ENCODE measurements at regions not wholly inside any gene's neighbourhood (a gene's known extent, or its start where the extent isn't known, plus 50 kb on each side); places are given as distances from the start of the nearest gene placed in this dataset.
"Not testable (repeated sequence)": the region's sequence is repeated elsewhere in the genome, so short reads cannot be mapped to it uniquely, and the experiment has no call there.

- DNase-seq (ENCODE audit: low spot score) = no peak
- no peaks in the 10 kb centered on the region for H3K36me3 ChIP-seq (ENCODE audit: insufficient read depth, low read length)
- H3K9me2 ChIP-seq (ENCODE audit: insufficient read depth, low read length) = no peaks in the 10 kb centered on the region
- no peaks in the 10 kb centered on the region for H3K9me3 ChIP-seq (ENCODE audit: low read length)
- TF ChIP-seq EZH2phosphoT487 (IDR thresholded peaks at IDR 0.05; ENCODE audit: borderline replicate concordance, low read depth, low read length) (no peak), CTCF (conservative IDR thresholded peaks at IDR 0.05; ENCODE audit: low read length) (no peak)
- no peaks in the 10 kb centered on the region for H4K20me1 ChIP-seq (ENCODE audit: insufficient read depth, low read length)
- BruUV-seq (replicated peaks) = no TSS peak
- H2AFZ ChIP-seq (ENCODE audit: low read length) = no peak overlapping the region
- no peak overlapping the region for H3K4me3 ChIP-seq (ENCODE audit: low read depth, low read length, poor library complexity, severe bottlenecking)
- CTCF ChIA-PET (ENCODE audit: unreplicated experiment) = no interaction called here
- H3K79me2 ChIP-seq (ENCODE audit: insufficient read depth, low read depth, low read length) = no peaks in the 10 kb centered on the region
- H3K27ac ChIP-seq (ENCODE audit: low read depth, low read length, poor library complexity, severe bottlenecking) = no peak overlapping the region
- H3K4me1 ChIP-seq (ENCODE audit: insufficient read depth, low read length, poor library complexity, severe bottlenecking) = no peaks in the 10 kb centered on the region
- no peak overlapping the region for H3K4me2 ChIP-seq (ENCODE audit: low read length)
- POLR2A ChIA-PET = no interaction called here
- intact Hi-C loops (cut with micrococcal nuclease; ENCODE audit: unreplicated experiment) = no loop called here
These were observed 1830.9 kb upstream of the PIK3C3 start for GRCh38 chr18:40124107-40124506.

GRCh38 chr18:40120796-40121391, 1834.1 kb upstream of the PIK3C3 start:
- H3K27ac ChIP-seq (ENCODE audit: low read depth, low read length, poor library complexity, severe bottlenecking) = no peak overlapping the region
- no peaks in the 10 kb centered on the region for H3K4me1 ChIP-seq (ENCODE audit: insufficient read depth, low read length, poor library complexity, severe bottlenecking)
- no peaks in the 10 kb centered on the region for H3K9me2 ChIP-seq (ENCODE audit: insufficient read depth, low read length)
- ChIA-PET CTCF (ENCODE audit: unreplicated experiment) (no interaction called here), POLR2A (no interaction called here)
- TF ChIP-seq EZH2phosphoT487 (IDR thresholded peaks at IDR 0.05; ENCODE audit: borderline replicate concordance, low read depth, low read length) (no peak), CTCF (conservative IDR thresholded peaks at IDR 0.05; ENCODE audit: low read length) (no peak)
- no peak overlapping the region for H3K4me2 ChIP-seq (ENCODE audit: low read length)
- H4K20me1 ChIP-seq (ENCODE audit: insufficient read depth, low read length) = no peaks in the 10 kb centered on the region
- DNase-seq (ENCODE audit: low spot score) = no peak
- no peaks in the 10 kb centered on the region for H3K79me2 ChIP-seq (ENCODE audit: insufficient read depth, low read depth, low read length)
- intact Hi-C loops (cut with micrococcal nuclease; ENCODE audit: unreplicated experiment) = no loop called here
- H3K9me3 ChIP-seq (ENCODE audit: low read length) = no peaks in the 10 kb centered on the region
- no peaks in the 10 kb centered on the region for H3K36me3 ChIP-seq (ENCODE audit: insufficient read depth, low read length)
- no peak overlapping the region for H2AFZ ChIP-seq (ENCODE audit: low read length)
- no TSS peak for BruUV-seq (replicated peaks)
- no peak overlapping the region for H3K4me3 ChIP-seq (ENCODE audit: low read depth, low read length, poor library complexity, severe bottlenecking)

- ChIA-PET POLR2A (interaction anchor here (0.7 kb wide), 1 partner anchor 28 kb away, joined by 3 read pairs; no protein-coding TSS in a partner anchor), CTCF (ENCODE audit: unreplicated experiment) (no interaction called here)
- TF ChIP-seq EZH2phosphoT487 (IDR thresholded peaks at IDR 0.05; ENCODE audit: borderline replicate concordance, low read depth, low read length) (no peak), CTCF (conservative IDR thresholded peaks at IDR 0.05; ENCODE audit: low read length) (no peak)
- no peaks in the 10 kb centered on the region for H3K9me2 ChIP-seq (ENCODE audit: insufficient read depth, low read length)
- no peaks in the 10 kb centered on the region for H4K20me1 ChIP-seq (ENCODE audit: insufficient read depth, low read length)
- H3K4me1 ChIP-seq (ENCODE audit: insufficient read depth, low read length, poor library complexity, severe bottlenecking) = no peaks in the 10 kb centered on the region
- no peaks in the 10 kb centered on the region for H3K9me3 ChIP-seq (ENCODE audit: low read length)
- no peak for DNase-seq (ENCODE audit: low spot score)
- intact Hi-C loops (cut with micrococcal nuclease; ENCODE audit: unreplicated experiment) = no loop called here
- no peaks in the 10 kb centered on the region for H3K79me2 ChIP-seq (ENCODE audit: insufficient read depth, low read depth, low read length)
- no TSS peak for BruUV-seq (replicated peaks)
- no peak overlapping the region for H3K4me2 ChIP-seq (ENCODE audit: low read length)
- H3K27ac ChIP-seq (ENCODE audit: low read depth, low read length, poor library complexity, severe bottlenecking) = no peak overlapping the region
- no peak overlapping the region for H3K4me3 ChIP-seq (ENCODE audit: low read depth, low read length, poor library complexity, severe bottlenecking)
- H3K36me3 ChIP-seq (ENCODE audit: insufficient read depth, low read length) = no peaks in the 10 kb centered on the region
- no peak overlapping the region for H2AFZ ChIP-seq (ENCODE audit: low read length)
These were observed 1834.7 kb upstream of the PIK3C3 start for GRCh38 chr18:40120356-40120755.

- H3K27ac ChIP-seq (ENCODE audit: low read depth, low read length, poor library complexity, severe bottlenecking); H3K4me1 ChIP-seq (ENCODE audit: insufficient read depth, low read length, poor library complexity, severe bottlenecking); H4K20me1 ChIP-seq (ENCODE audit: insufficient read depth, low read length); DNase-seq (ENCODE audit: low spot score); BruUV-seq (replicated peaks); H3K9me2 ChIP-seq (ENCODE audit: insufficient read depth, low read length); H3K9me3 ChIP-seq (ENCODE audit: low read length); CTCF ChIA-PET (ENCODE audit: unreplicated experiment); intact Hi-C loops (cut with micrococcal nuclease; ENCODE audit: unreplicated experiment); H2AFZ ChIP-seq (ENCODE audit: low read length); H3K4me3 ChIP-seq (ENCODE audit: low read depth, low read length, poor library complexity, severe bottlenecking); H3K4me2 ChIP-seq (ENCODE audit: low read length); H3K79me2 ChIP-seq (ENCODE audit: insufficient read depth, low read depth, low read length); H3K36me3 ChIP-seq (ENCODE audit: insufficient read depth, low read length): not testable (repeated sequence)
- POLR2A ChIA-PET = interaction anchor here (0.7 kb wide), 1 partner anchor 29 kb away, joined by 3 read pairs; no protein-coding TSS in a partner anchor
These were observed 1835.5 kb upstream of the PIK3C3 start for GRCh38 chr18:40119581-40119980.
